Glutamatergic neuron (in vitro differentiated cells): ENCODE measurements at regions not wholly inside any gene's neighbourhood (a gene's known extent, or its start where the extent isn't known, plus 50 kb on each side); places are given as distances from the start of the nearest gene placed in this dataset.

Source experiments
- DNase-seq: peaks from one replicate; pipeline ENCODE4 v3.0.0; 2022
- H3K27ac Mint-ChIP-seq: one replicate; pipeline ENCODE4 v1.8.0; 2020; ENCODE audit warnings: mild to moderate bottlenecking, mixed read lengths, inconsistent platforms; ENCODE audit not compliant: unreplicated experiment
- H3K27me3 Mint-ChIP-seq: one replicate; pipeline ENCODE4 v1.8.0; 2020; ENCODE audit warnings: mild to moderate bottlenecking, moderate library complexity, mixed read lengths, inconsistent platforms; ENCODE audit not compliant: unreplicated experiment
- H3K36me3 Mint-ChIP-seq: one replicate; pipeline ENCODE4 v1.8.0; 2020; ENCODE audit warnings: mild to moderate bottlenecking, mixed read lengths, inconsistent platforms; ENCODE audit not compliant: unreplicated experiment
- H3K4me1 Mint-ChIP-seq: one replicate; pipeline ENCODE4 v1.8.0; 2020; ENCODE audit warnings: mild to moderate bottlenecking, low read depth, mixed read lengths, inconsistent platforms; ENCODE audit not compliant: unreplicated experiment
- H3K4me3 Mint-ChIP-seq: one replicate; pipeline ENCODE4 v1.8.0; 2020; ENCODE audit warnings: mild to moderate bottlenecking, mixed read lengths, inconsistent platforms; ENCODE audit not compliant: unreplicated experiment
- H3K9me3 Mint-ChIP-seq: one replicate; pipeline ENCODE4 v1.8.0; 2020; ENCODE audit warnings: mild to moderate bottlenecking, moderate library complexity, mixed read lengths, inconsistent platforms; ENCODE audit not compliant: unreplicated experiment
- CTCF ChIP-seq: fragments of 200-600 bp; sonication (generic); IDR thresholded peaks from one replicate; pipeline ENCODE4 v1.5.0; 2021; ENCODE audit not compliant: partially characterized antibody, unreplicated experiment

- Mint-ChIP-seq H3K4me3 (no peak overlapping the region), H3K4me1 (peaks cover 13% of the 10 kb centered on the region), H3K27ac (no peak overlapping the region), H3K9me3 (no peaks in the 10 kb centered on the region), H3K36me3 (no peaks in the 10 kb centered on the region), H3K27me3 (no peaks in the 10 kb centered on the region)
- TF ChIP-seq CTCF: no peak
- no peak for DNase-seq
Measured at GRCh38 chr2:18159896-18160295, 281.4 kb downstream of the KCNS3 start.

GRCh38 chr2:18156421-18156820, 278.0 kb downstream of the KCNS3 start:
- Mint-ChIP-seq H3K27ac (no peak overlapping the region), H3K4me3 (no peak overlapping the region), H3K27me3 (no peaks in the 10 kb centered on the region), H3K36me3 (no peaks in the 10 kb centered on the region), H3K9me3 (no peaks in the 10 kb centered on the region), H3K4me1 (peaks cover 18% of the 10 kb centered on the region)
- no peak for TF ChIP-seq CTCF
- DNase-seq: no peak

- Mint-ChIP-seq H3K36me3 (no peaks in the 10 kb centered on the region), H3K27ac (no peak overlapping the region), H3K27me3 (no peaks in the 10 kb centered on the region), H3K4me1 (peaks cover 18% of the 10 kb centered on the region), H3K4me3 (no peak overlapping the region), H3K9me3 (no peaks in the 10 kb centered on the region)
- no peak for DNase-seq
- no peak for TF ChIP-seq CTCF
Measured at GRCh38 chr2:18156002-18156401, 277.5 kb downstream of the KCNS3 start.

GRCh38 chr2:18154812-18155211, 276.3 kb downstream of the KCNS3 start:
- no peaks in the 10 kb centered on the region for H3K27me3 Mint-ChIP-seq
- H3K36me3 Mint-ChIP-seq: no peaks in the 10 kb centered on the region
- H3K27ac Mint-ChIP-seq: no peak overlapping the region
- DNase-seq: no peak
- peaks cover 15% of the 10 kb centered on the region for H3K4me1 Mint-ChIP-seq
- no peaks in the 10 kb centered on the region for H3K9me3 Mint-ChIP-seq
- H3K4me3 Mint-ChIP-seq: no peak overlapping the region
- TF ChIP-seq CTCF: no peak

- DNase-seq: no peak
- H3K4me3 Mint-ChIP-seq: no peak overlapping the region
- TF ChIP-seq CTCF: no peak
- no peak overlapping the region for H3K27ac Mint-ChIP-seq
- H3K36me3 Mint-ChIP-seq: no peaks in the 10 kb centered on the region
- H3K27me3 Mint-ChIP-seq: no peaks in the 10 kb centered on the region
- peaks cover 12% of the 10 kb centered on the region for H3K4me1 Mint-ChIP-seq
- no peaks in the 10 kb centered on the region for H3K9me3 Mint-ChIP-seq
Measured at GRCh38 chr2:18154259-18154658, 275.8 kb downstream of the KCNS3 start.
